Prostate gland (tissue), 2 donors: ENCODE measurements at regions not wholly inside any gene's neighbourhood (a gene's known extent, or its start where the extent isn't known, plus 50 kb on each side); places are given as distances from the start of the nearest gene placed in this dataset.

Source experiments
- CTCF ChIP-seq, 4 experiments: fragments of 200-600 bp in 2 of 4; fragments of 450-650 bp in 2 of 4; sonication (generic) in 2 of 4; IDR thresholded peaks; 1 replicate in 3 of 4; 2 replicates in 1 of 4; pipeline ENCODE4 v1.5.1; 2016 to 2019; ENCODE audit warnings: antibody characterized with exemption in 4 of 4, mild to moderate bottlenecking in 2 of 4, moderate library complexity in 2 of 4
- POLR2A ChIP-seq: fragments of 450-650 bp; IDR thresholded peaks from one replicate; pipeline ENCODE4 v1.6.1; 2016; ENCODE audit warnings: antibody characterized with exemption, mild to moderate bottlenecking

GRCh38 chr10:129123428-129123827 lies 343.6 kb upstream of the MGMT start:
- TF ChIP-seq POLR2A: no peak
- TF ChIP-seq CTCF (IDR thresholded peaks at IDR 0.05): no peak
